ENCODE measurements at regions not wholly inside any gene's neighbourhood (a gene's known extent, or its start where the extent isn't known, plus 50 kb on each side); places are given as distances from the start of the nearest gene placed in this dataset.

GRCh38 chr6:44701038-44701636 lies 313.6 kb downstream of the CDC5L start:
- DNase-seq (ENCODE audit: insufficient read length, low spot score) (no peak), FAIRE-seq (no peak)

- FAIRE-seq = no peak
- DNase-seq (ENCODE audit: insufficient read length, low spot score) = no peak
Measured at GRCh38 chr6:44701637-44702101, 314.2 kb downstream of the CDC5L start.

GRCh38 chr6:44702292-44702691 lies 314.8 kb downstream of the CDC5L start:
- FAIRE-seq (no peak), DNase-seq (ENCODE audit: insufficient read length, low spot score) (no peak)

- DNase-seq (ENCODE audit: insufficient read length, low spot score) = no peak
Measured at GRCh38 chr6:44704240-44705150, 317.0 kb downstream of the CDC5L start.

GRCh38 chr6:44705596-44705995 lies 318.1 kb downstream of the CDC5L start:
- FAIRE-seq = no peak
- DNase-seq (ENCODE audit: insufficient read length, low spot score) = no peak

More at GRCh38 chr6:44704240-44705150, 317.0 kb downstream of the CDC5L start:
- no peak for FAIRE-seq

GRCh38 chr6:44706011-44706410 lies 318.5 kb downstream of the CDC5L start:
- FAIRE-seq (no peak), DNase-seq (ENCODE audit: insufficient read length, low spot score) (no peak)

GRCh38 chr6:44708208-44708607 lies 320.7 kb downstream of the CDC5L start:
- FAIRE-seq = no peak

GRCh38 chr6:44712353-44713111 lies 325.0 kb downstream of the CDC5L start:
- no peak for DNase-seq (ENCODE audit: insufficient read length, low spot score)
- no peak for FAIRE-seq

More at GRCh38 chr6:44708208-44708607, 320.7 kb downstream of the CDC5L start:
- no peak for DNase-seq (ENCODE audit: insufficient read length, low spot score)

GRCh38 chr6:44715188-44715587 lies 327.7 kb downstream of the CDC5L start:
- FAIRE-seq (no peak), DNase-seq (ENCODE audit: insufficient read length, low spot score) (no peak)

GRCh38 chr6:44715925-44716324 lies 328.4 kb downstream of the CDC5L start:
- DNase-seq (ENCODE audit: insufficient read length, low spot score) = no peak
- FAIRE-seq = no peak

- FAIRE-seq (no peak), DNase-seq (ENCODE audit: insufficient read length, low spot score) (no peak)
Measured at GRCh38 chr6:44717431-44717830, 329.9 kb downstream of the CDC5L start.

GRCh38 chr6:44721954-44722578 lies 334.6 kb downstream of the CDC5L start:
- DNase-seq (ENCODE audit: insufficient read length, low spot score) = no peak
- no peak for FAIRE-seq

GRCh38 chr6:44722736-44723135 lies 335.2 kb downstream of the CDC5L start:
- DNase-seq (ENCODE audit: insufficient read length, low spot score) (no peak), FAIRE-seq (no peak)

GRCh38 chr6:44723439-44724197 lies 336.1 kb downstream of the CDC5L start:
- DNase-seq (ENCODE audit: insufficient read length, low spot score) (no peak), FAIRE-seq (peak; percentile 31)

- FAIRE-seq = peak; percentile 28
Measured at GRCh38 chr6:44725070-44725469, 337.6 kb downstream of the CDC5L start.

GRCh38 chr6:44727651-44728630 lies 340.4 kb downstream of the CDC5L start:
- DNase-seq (ENCODE audit: insufficient read length, low spot score) (no peak), FAIRE-seq (no peak)

More at GRCh38 chr6:44725070-44725469, 337.6 kb downstream of the CDC5L start:
- DNase-seq (ENCODE audit: insufficient read length, low spot score) = no peak

GRCh38 chr6:44730771-44731391 lies 343.4 kb downstream of the CDC5L start:
- FAIRE-seq (peak; percentile 28), DNase-seq (ENCODE audit: insufficient read length, low spot score) (peak; percentile 85)

- FAIRE-seq = no peak
Measured at GRCh38 chr6:44731485-44732095, 344.1 kb downstream of the CDC5L start.

More at GRCh38 chr6:44731485-44732095, 344.1 kb downstream of the CDC5L start:
- no peak for DNase-seq (ENCODE audit: insufficient read length, low spot score)
